ENCODE measurements at regions not wholly inside any gene's neighbourhood (a gene's known extent, or its start where the extent isn't known, plus 50 kb on each side); places are given as distances from the start of the nearest gene placed in this dataset.

- H3K9me3 ChIP-seq (ENCODE audit: control insufficient read depth, insufficient read depth, low read length): no peaks in the 10 kb centered on the region
- no peak overlapping the region for H3K4me3 ChIP-seq (ENCODE audit: low read length)
- no peak for TF ChIP-seq EZH2phosphoT487 (IDR thresholded peaks at IDR 0.05; ENCODE audit: borderline replicate concordance, low read length)
- no peak for TF ChIP-seq CTCF (IDR thresholded peaks at IDR 0.05; ENCODE audit: low read depth, low read length, poor library complexity, severe bottlenecking)
- H3K4me1 ChIP-seq (ENCODE audit: control insufficient read depth, low read length): no peaks in the 10 kb centered on the region
- H3K4me2 ChIP-seq (ENCODE audit: low read length): no peak overlapping the region
- no peak overlapping the region for H3K27ac ChIP-seq (ENCODE audit: low read depth, low read length)
- no peaks in the 10 kb centered on the region for H3K9me2 ChIP-seq (replicated peaks; ENCODE audit: control insufficient read depth, low read length)
- H3K27me3 ChIP-seq (ENCODE audit: control insufficient read depth, low read length): no peaks in the 10 kb centered on the region
- no peaks in the 10 kb centered on the region for H3K79me2 ChIP-seq (ENCODE audit: control insufficient read depth, low read length)
- no peaks in the 10 kb centered on the region for H3K36me3 ChIP-seq (ENCODE audit: control insufficient read depth, low read length)
- no peaks in the 10 kb centered on the region for H3F3A ChIP-seq (ENCODE audit: control insufficient read depth, insufficient read depth)
- H4K20me1 ChIP-seq (ENCODE audit: control insufficient read depth, insufficient read depth, low read depth, low read length): no peaks in the 10 kb centered on the region
Observed at GRCh38 chr4:15361529-15361928, 66.3 kb upstream of the C1QTNF7 start.

- Histone ChIP-seq H3K4me1 (ENCODE audit: control insufficient read depth, low read length) (no peaks in the 10 kb centered on the region), H4K20me1 (ENCODE audit: control insufficient read depth, insufficient read depth, low read depth, low read length) (no peaks in the 10 kb centered on the region), H3F3A (ENCODE audit: control insufficient read depth, insufficient read depth) (no peaks in the 10 kb centered on the region), H3K9me2 (replicated peaks; ENCODE audit: control insufficient read depth, low read length) (no peaks in the 10 kb centered on the region), H3K4me3 (ENCODE audit: low read length) (no peak overlapping the region), H3K4me2 (ENCODE audit: low read length) (no peak overlapping the region), H3K9me3 (ENCODE audit: control insufficient read depth, insufficient read depth, low read length) (no peaks in the 10 kb centered on the region), H3K27me3 (ENCODE audit: control insufficient read depth, low read length) (no peaks in the 10 kb centered on the region), H3K79me2 (ENCODE audit: control insufficient read depth, low read length) (no peaks in the 10 kb centered on the region), H3K36me3 (ENCODE audit: control insufficient read depth, low read length) (no peaks in the 10 kb centered on the region), H3K27ac (ENCODE audit: low read depth, low read length) (no peak overlapping the region)
- no peak for TF ChIP-seq CTCF (IDR thresholded peaks at IDR 0.05; ENCODE audit: low read depth, low read length, poor library complexity, severe bottlenecking)
- no peak for TF ChIP-seq EZH2phosphoT487 (IDR thresholded peaks at IDR 0.05; ENCODE audit: borderline replicate concordance, low read length)
Observed at GRCh38 chr4:15362541-15362940, 65.3 kb upstream of the C1QTNF7 start.

- no peaks in the 10 kb centered on the region for H3K27me3 ChIP-seq (ENCODE audit: control insufficient read depth, low read length)
- H3K4me1 ChIP-seq (ENCODE audit: control insufficient read depth, low read length): no peaks in the 10 kb centered on the region
- H4K20me1 ChIP-seq (ENCODE audit: control insufficient read depth, insufficient read depth, low read depth, low read length): no peaks in the 10 kb centered on the region
- H3K4me2 ChIP-seq (ENCODE audit: low read length): no peak overlapping the region
- H3K36me3 ChIP-seq (ENCODE audit: control insufficient read depth, low read length): no peaks in the 10 kb centered on the region
- H3K79me2 ChIP-seq (ENCODE audit: control insufficient read depth, low read length): no peaks in the 10 kb centered on the region
- no peak overlapping the region for H3K4me3 ChIP-seq (ENCODE audit: low read length)
- no peak overlapping the region for H3K27ac ChIP-seq (ENCODE audit: low read depth, low read length)
- H3F3A ChIP-seq (ENCODE audit: control insufficient read depth, insufficient read depth): no peaks in the 10 kb centered on the region
- no peaks in the 10 kb centered on the region for H3K9me3 ChIP-seq (ENCODE audit: control insufficient read depth, insufficient read depth, low read length)
- H3K9me2 ChIP-seq (replicated peaks; ENCODE audit: control insufficient read depth, low read length): no peaks in the 10 kb centered on the region
- TF ChIP-seq EZH2phosphoT487 (IDR thresholded peaks at IDR 0.05; ENCODE audit: borderline replicate concordance, low read length) (no peak), CTCF (IDR thresholded peaks at IDR 0.05; ENCODE audit: low read depth, low read length, poor library complexity, severe bottlenecking) (no peak)
Observed at GRCh38 chr4:15364183-15364582, 63.6 kb upstream of the C1QTNF7 start.

GRCh38 chr4:15365641-15366040 is 62.2 kb upstream of the C1QTNF7 start:
- Histone ChIP-seq H3K4me1 (ENCODE audit: control insufficient read depth, low read length) (no peaks in the 10 kb centered on the region), H4K20me1 (ENCODE audit: control insufficient read depth, insufficient read depth, low read depth, low read length) (no peaks in the 10 kb centered on the region)

More at GRCh38 chr4:15365641-15366040, 62.2 kb upstream of the C1QTNF7 start:
- no peaks in the 10 kb centered on the region for H3K9me2 ChIP-seq (replicated peaks; ENCODE audit: control insufficient read depth, low read length)
- TF ChIP-seq CTCF (IDR thresholded peaks at IDR 0.05; ENCODE audit: low read depth, low read length, poor library complexity, severe bottlenecking) (no peak), EZH2phosphoT487 (IDR thresholded peaks at IDR 0.05; ENCODE audit: borderline replicate concordance, low read length) (no peak)
- H3K9me3 ChIP-seq (ENCODE audit: control insufficient read depth, insufficient read depth, low read length): no peaks in the 10 kb centered on the region
- H3K27ac ChIP-seq (ENCODE audit: low read depth, low read length): no peak overlapping the region
- no peak overlapping the region for H3K4me2 ChIP-seq (ENCODE audit: low read length)
- H3K79me2 ChIP-seq (ENCODE audit: control insufficient read depth, low read length): no peaks in the 10 kb centered on the region
- H3F3A ChIP-seq (ENCODE audit: control insufficient read depth, insufficient read depth): no peaks in the 10 kb centered on the region
- no peaks in the 10 kb centered on the region for H3K27me3 ChIP-seq (ENCODE audit: control insufficient read depth, low read length)
- no peaks in the 10 kb centered on the region for H3K36me3 ChIP-seq (ENCODE audit: control insufficient read depth, low read length)
- no peak overlapping the region for H3K4me3 ChIP-seq (ENCODE audit: low read length)

Measured in DOHH2 (cell line).